GM23338 (cell line): ENCODE measurements at regions not wholly inside any gene's neighbourhood (a gene's known extent, or its start where the extent isn't known, plus 50 kb on each side); places are given as distances from the start of the nearest gene placed in this dataset.

Source experiments
- ATAC-seq: fragments of 200-7000 bp; cut with Tn5 transposase; 3 replicates; pipeline ENCODE4 v1.9.1; 2020
- DNase-seq: peaks from one replicate; pipeline ENCODE4 v3.0.0-alpha.2; 2015; ENCODE audit warnings: low spot score
- H2AFZ ChIP-seq: fragments of 200-600 bp; sonication (generic); 2 replicates; pipeline ENCODE4 v1.8.0; 2016; ENCODE audit warnings: antibody characterized with exemption, mild to moderate bottlenecking, moderate library complexity
- H3F3A ChIP-seq: fragments of 200-600 bp; sonication (generic); replicated peaks from 2 replicates; pipeline ENCODE4 v1.8.0; 2017; ENCODE audit warnings: antibody characterized with exemption, mixed run types, low read depth
- H3K27ac ChIP-seq: fragments of 200-600 bp; sonication (generic); 2 replicates; pipeline ENCODE4 v1.6.1; 2016; ENCODE audit warnings: low read depth
- H3K27me3 ChIP-seq: fragments of 200-600 bp; sonication (generic); 2 replicates; pipeline ENCODE4 v1.8.0; 2016; ENCODE audit warnings: mild to moderate bottlenecking, mixed run types, moderate library complexity; ENCODE audit not compliant: insufficient read depth
- H3K36me3 ChIP-seq: fragments of 200-600 bp; sonication (generic); 2 replicates; pipeline ENCODE4 v1.8.0; 2016; ENCODE audit warnings: mild to moderate bottlenecking; ENCODE audit not compliant: insufficient read depth
- H3K4me1 ChIP-seq: fragments of 200-600 bp; sonication (generic); 2 replicates; pipeline ENCODE4 v1.8.0; 2016; ENCODE audit warnings: mild to moderate bottlenecking, moderate library complexity; ENCODE audit not compliant: insufficient read depth
- H3K4me2 ChIP-seq: fragments of 200-600 bp; sonication (generic); 2 replicates; pipeline ENCODE4 v1.7.1; 2017; ENCODE audit warnings: mixed run types
- H3K4me3 ChIP-seq: fragments of 200-600 bp; sonication (generic); 2 replicates; pipeline ENCODE4 v1.6.1; 2016; ENCODE audit warnings: mixed run types
- H3K79me2 ChIP-seq: fragments of 200-600 bp; sonication (generic); replicated peaks from 2 replicates; pipeline ENCODE4 v1.8.0; 2017; ENCODE audit warnings: mild to moderate bottlenecking; ENCODE audit not compliant: insufficient read depth
- H3K9me2 ChIP-seq: fragments of 200-600 bp; sonication (generic); 2 replicates; pipeline ENCODE4 v1.8.0; 2017; ENCODE audit not compliant: insufficient read depth
- H4K20me1 ChIP-seq: fragments of 200-600 bp; sonication (generic); replicated peaks from 2 replicates; pipeline ENCODE4 v1.8.0; 2017; ENCODE audit warnings: mild to moderate bottlenecking; ENCODE audit not compliant: insufficient read depth
- H3K27ac Mint-ChIP-seq: 2 replicates; pipeline ENCODE4 v1.8.0; 2020; ENCODE audit warnings: inconsistent platforms, mild to moderate bottlenecking, moderate library complexity, mixed read lengths
- H3K27me3 Mint-ChIP-seq: 3 replicates; pipeline ENCODE4 v1.8.0; 2022; ENCODE audit warnings: low read depth, mild to moderate bottlenecking, moderate library complexity, mixed read lengths, inconsistent platforms; ENCODE audit not compliant: insufficient read depth, poor library complexity
- H3K36me3 Mint-ChIP-seq: 3 replicates; pipeline ENCODE4 v1.8.0; 2021; ENCODE audit warnings: low read depth, mild to moderate bottlenecking, inconsistent platforms, moderate library complexity, mixed read lengths
- H3K4me1 Mint-ChIP-seq: 3 replicates; pipeline ENCODE4 v1.8.0; 2020; ENCODE audit warnings: mild to moderate bottlenecking, inconsistent platforms, mixed read lengths
- H3K4me3 Mint-ChIP-seq: 3 replicates; pipeline ENCODE4 v1.8.0; 2021; ENCODE audit warnings: moderate library complexity, mild to moderate bottlenecking, inconsistent platforms, mixed read lengths
- H3K9me3 Mint-ChIP-seq: 3 replicates; pipeline ENCODE4 v1.8.0; 2020; ENCODE audit warnings: moderate library complexity, mild to moderate bottlenecking, inconsistent platforms, mixed read lengths
- CREB1 ChIP-seq: fragments of 250-450 bp; sonication (Bioruptor Pico); IDR thresholded peaks from 2 replicates; pipeline ENCODE4 v1.5.0; 2020; ENCODE audit warnings: low read depth, mild to moderate bottlenecking, moderate library complexity
- CTCF ChIP-seq, 2 experiments: fragments of 200-600 bp in 1 of 2; sonication (generic) in 1 of 2; conservative IDR thresholded peaks; 2 replicates each; pipeline versions ENCODE4 v1.5.1 to v1.6.1; 2016 to 2017; ENCODE audit warnings: antibody characterized with exemption in 2 of 2, low read depth in 2 of 2, mild to moderate bottlenecking in 2 of 2, moderate library complexity in 1 of 2
- ETS1 ChIP-seq: IDR thresholded peaks from 2 replicates; pipeline ENCODE4 v1.6.1; 2016; ENCODE audit warnings: antibody characterized with exemption
- EZH2 ChIP-seq: fragments of 200-600 bp; sonication (generic); IDR thresholded peaks from one replicate; pipeline ENCODE4 v1.8.0; 2017; ENCODE audit warnings: antibody characterized with exemption, mild to moderate bottlenecking, low read depth; ENCODE audit not compliant: unreplicated experiment
- EZH2phosphoT487 ChIP-seq: fragments of 200-600 bp; sonication (generic); IDR thresholded peaks from one replicate; pipeline ENCODE4 v1.8.1; 2018; ENCODE audit warnings: antibody characterized with exemption; ENCODE audit not compliant: unreplicated experiment
- JUNB ChIP-seq: IDR thresholded peaks from one replicate; pipeline ENCODE4 v1.6.1; 2016; ENCODE audit warnings: antibody characterized with exemption; ENCODE audit not compliant: unreplicated experiment
- NANOG ChIP-seq: IDR thresholded peaks from 2 replicates; pipeline ENCODE4 v1.6.1; 2016; ENCODE audit warnings: antibody characterized with exemption, borderline replicate concordance
- POLR2AphosphoS5 ChIP-seq: IDR thresholded peaks from 2 replicates; pipeline ENCODE4 v1.6.1; 2016; ENCODE audit warnings: antibody characterized with exemption, low read depth
- REST ChIP-seq: IDR thresholded peaks from one replicate; pipeline ENCODE4 v1.6.1; 2018; ENCODE audit warnings: antibody characterized with exemption; ENCODE audit not compliant: unreplicated experiment
- STAT1 ChIP-seq: IDR thresholded peaks from one replicate; pipeline ENCODE4 v1.6.1; 2016; ENCODE audit warnings: antibody characterized with exemption; ENCODE audit not compliant: unreplicated experiment
- ZNF114 ChIP-seq: fragments of 250-450 bp; sonication (Bioruptor Pico); IDR thresholded peaks from 2 replicates; pipeline ENCODE4 v1.5.0; 2020; ENCODE audit warnings: mild to moderate bottlenecking, moderate library complexity
- ZNF331 ChIP-seq: fragments of 250-450 bp; sonication (Bioruptor Pico); IDR thresholded peaks from 2 replicates; pipeline ENCODE4 v1.5.0; 2020; ENCODE audit warnings: low read depth, mild to moderate bottlenecking, moderate library complexity
- ZNF462 ChIP-seq: fragments of 250-450 bp; sonication (Bioruptor Pico); IDR thresholded peaks from 2 replicates; pipeline ENCODE4 v1.5.0; 2020; ENCODE audit warnings: mild to moderate bottlenecking, moderate library complexity

GRCh38 chr2:177014946-177015345, 197.6 kb upstream of the HNRNPA3 start:
- peaks cover 7% of the 10 kb centered on the region for H3K9me2 ChIP-seq
- H3F3A ChIP-seq: no peaks in the 10 kb centered on the region
- H4K20me1 ChIP-seq: no peaks in the 10 kb centered on the region
- no peaks in the 10 kb centered on the region for H3K36me3 ChIP-seq
- ATAC-seq: no peak
- H3K4me2 ChIP-seq: no peak overlapping the region
- no peak overlapping the region for H3K4me3 ChIP-seq
- no peak for DNase-seq
- Mint-ChIP-seq H3K27ac (no peak overlapping the region), H3K27me3 (peaks cover 4% of the 10 kb centered on the region), H3K36me3 (no peaks in the 10 kb centered on the region), H3K9me3 (no peaks in the 10 kb centered on the region), H3K4me3 (no peak overlapping the region), H3K4me1 (no peaks in the 10 kb centered on the region)
- H3K27me3 ChIP-seq: no peaks in the 10 kb centered on the region
- no peaks in the 10 kb centered on the region for H3K4me1 ChIP-seq
- no peak overlapping the region for H3K27ac ChIP-seq
- TF ChIP-seq ZNF331 (CRISPR knock-in tag) (no peak), CTCF (conservative IDR thresholded peaks at IDR 0.05; ENCODE audit: low read depth in 2 of 2) (no peak), POLR2AphosphoS5 (no peak), ZNF114 (CRISPR knock-in tag) (no peak), ZNF462 (no peak), NANOG (no peak), EZH2phosphoT487 (no peak), EZH2 (no peak), CREB1 (CRISPR knock-in tag) (no peak), ETS1 (no peak), JUNB (no peak), REST (no peak), STAT1 (no peak)
- H2AFZ ChIP-seq: no peak overlapping the region
- no peaks in the 10 kb centered on the region for H3K79me2 ChIP-seq
